H1 (cell line): ENCODE measurements at regions not wholly inside any gene's neighbourhood (a gene's known extent, or its start where the extent isn't known, plus 50 kb on each side); places are given as distances from the start of the nearest gene placed in this dataset.

ENCODE experiments used
- CTCF ChIA-PET: fragments of 300-600 bp; sonication (Branson Sonifier 250); formaldehyde crosslinking; loops from one replicate; lab custom pipeline; 2021; ENCODE audit not compliant: partially characterized antibody; lab: Charles Lee
- POLR2A ChIA-PET: fragments of 300-600 bp; sonication (Branson Sonifier 250); formaldehyde crosslinking; loops from one replicate; lab custom pipeline; 2021; ENCODE audit warnings: inconsistent platforms; ENCODE audit not compliant: partially characterized antibody; lab: Charles Lee
- DNase-seq, 2 experiments: peaks; one replicate each; pipeline versions ENCODE4 v3.0.0 to v3.0.0-alpha.2; 2010 to 2022; ENCODE audit warnings: low spot score in 2 of 2, low read depth in 1 of 2, mixed read lengths in 1 of 2
- FAIRE-seq: peaks from 2 replicates; lab custom pipeline; 2011; peaks lifted over from hg19 to GRCh38; lab: Jason Lieb, UNC
- H2AFZ ChIP-seq: 2 replicates; pipeline ENCODE4 v1.8.1; 2012; ENCODE audit warnings: low read length, inconsistent platforms
- H2AK5ac ChIP-seq: 2 replicates; pipeline ENCODE4 v1.6.1; 2013; ENCODE audit warnings: low read depth, low read length
- H2BK120ac ChIP-seq: replicated peaks from 2 replicates; pipeline ENCODE3; 2013; ENCODE audit warnings: low read depth, low read length, inconsistent platforms
- H2BK12ac ChIP-seq: 2 replicates; pipeline ENCODE4 v1.6.1; 2013; ENCODE audit warnings: low read depth, low read length
- H2BK15ac ChIP-seq: 2 replicates; pipeline ENCODE4 v1.6.1; 2013; ENCODE audit warnings: low read length
- H2BK20ac ChIP-seq: 2 replicates; pipeline ENCODE4 v1.6.1; 2013; ENCODE audit warnings: low read length
- H2BK5ac ChIP-seq: 2 replicates; pipeline ENCODE4 v1.6.1; 2013; ENCODE audit warnings: low read depth, low read length
- H3K14ac ChIP-seq: 2 replicates; pipeline ENCODE4 v1.6.1; 2013; ENCODE audit warnings: inconsistent platforms; ENCODE audit not compliant: insufficient read length
- H3K18ac ChIP-seq: 2 replicates; pipeline ENCODE4 v1.6.1; 2013; ENCODE audit warnings: low read length; ENCODE audit errors: extremely low read depth
- H3K23ac ChIP-seq: 2 replicates; pipeline ENCODE4 v1.6.1; 2013; ENCODE audit warnings: inconsistent platforms; ENCODE audit not compliant: insufficient read length
- H3K23me2 ChIP-seq: 2 replicates; pipeline ENCODE4 v1.6.1; 2013; ENCODE audit warnings: low read depth, low read length
- H3K27ac ChIP-seq: 2 replicates; pipeline ENCODE4 v1.6.1; 2011; ENCODE audit warnings: low read depth, low read length, inconsistent platforms
- H3K27me3 ChIP-seq, 4 experiments: replicated peaks in 1 of 4; 1 replicate in 1 of 4; 2 replicates in 3 of 4; pipeline versions ENCODE4 v1.6.1 to v1.8.1; 2011 to 2013; ENCODE audit warnings: low read length in 3 of 4, mild to moderate bottlenecking in 3 of 4, inconsistent platforms in 2 of 4, mixed read lengths in 2 of 4, moderate library complexity in 1 of 4; ENCODE audit not compliant: control insufficient read depth in 3 of 4, insufficient read depth in 3 of 4; ENCODE audit errors: extremely low read depth in 1 of 4
- H3K36me3 ChIP-seq, 4 experiments: 2 replicates each; pipeline versions ENCODE4 v1.6.1 to v1.8.1; 2011 to 2013; ENCODE audit warnings: mild to moderate bottlenecking in 4 of 4, low read length in 3 of 4, moderate library complexity in 2 of 4, control low read depth in 1 of 4, inconsistent platforms in 1 of 4; ENCODE audit not compliant: insufficient read depth in 4 of 4, control insufficient read depth in 2 of 4
- H3K4ac ChIP-seq: replicated peaks from 2 replicates; pipeline ENCODE3; 2013; ENCODE audit warnings: low read length, low read depth, mixed read lengths, inconsistent platforms; ENCODE audit not compliant: insufficient read length
- H3K4me1 ChIP-seq, 4 experiments: replicated peaks in 1 of 4; 1 replicate in 1 of 4; 2 replicates in 3 of 4; pipeline versions ENCODE4 v1.6.1 to v1.8.1; 2011 to 2013; ENCODE audit warnings: low read length in 3 of 4, inconsistent platforms in 2 of 4, mixed read lengths in 1 of 4; ENCODE audit not compliant: insufficient read depth in 4 of 4, control insufficient read depth in 3 of 4
- H3K4me2 ChIP-seq, 2 experiments: 2 replicates each; pipeline versions ENCODE4 v1.6.1 to v1.8.1; 2011 to 2013; ENCODE audit warnings: low read depth in 2 of 2, low read length in 2 of 2, control low read depth in 1 of 2, inconsistent platforms in 1 of 2, mild to moderate bottlenecking in 1 of 2; ENCODE audit not compliant: insufficient read depth in 1 of 2
- H3K4me3 ChIP-seq, 4 experiments: fragments of 200-600, 300-600 bp in 1 of 4; sonication (generic), shearing (Covaris generic), sonication (Bioruptor Twin) in 1 of 4; 2 replicates each; pipeline versions ENCODE4 v1.5.1 to v1.8.1; 2011 to 2016; ENCODE audit warnings: low read length in 4 of 4, low read depth in 3 of 4, control low read depth in 2 of 4, inconsistent platforms in 2 of 4, mild to moderate bottlenecking in 2 of 4, mixed read lengths in 1 of 4, moderate library complexity in 1 of 4; ENCODE audit not compliant: insufficient read depth in 2 of 4; ENCODE audit errors: extremely low read depth in 1 of 4
- H3K56ac ChIP-seq: replicated peaks from 2 replicates; pipeline ENCODE3; 2013; ENCODE audit warnings: low read depth, mild to moderate bottlenecking, mixed read lengths, low read length, inconsistent platforms; ENCODE audit not compliant: insufficient read length
- H3K79me1 ChIP-seq: 2 replicates; pipeline ENCODE4 v1.6.1; 2013; ENCODE audit warnings: low read depth, low read length, control low read depth
- H3K79me2 ChIP-seq, 2 experiments: 2 replicates each; pipeline versions ENCODE4 v1.6.1 to v1.8.1; 2012 to 2013; ENCODE audit warnings: low read length in 2 of 2, mild to moderate bottlenecking in 2 of 2, inconsistent platforms in 1 of 2; ENCODE audit not compliant: insufficient read depth in 2 of 2, control insufficient read depth in 1 of 2
- H3K9ac ChIP-seq, 4 experiments: replicated peaks in 1 of 4; 1 replicate in 1 of 4; 2 replicates in 3 of 4; pipeline versions ENCODE4 v1.6.1 to v1.8.1; 2011 to 2013; ENCODE audit warnings: low read depth in 3 of 4, low read length in 3 of 4, control low read depth in 2 of 4, mild to moderate bottlenecking in 2 of 4, moderate library complexity in 2 of 4, inconsistent platforms in 1 of 4; ENCODE audit errors: extremely low read depth in 1 of 4
- H3K9me3 ChIP-seq, 2 experiments: 2 replicates each; pipeline versions ENCODE4 v1.6.1 to v1.8.1; 2012 to 2013; ENCODE audit warnings: mild to moderate bottlenecking in 2 of 2, moderate library complexity in 2 of 2, control low read depth in 1 of 2, inconsistent platforms in 1 of 2, low read depth in 1 of 2, low read length in 1 of 2, mixed read lengths in 1 of 2; ENCODE audit not compliant: insufficient read depth in 2 of 2
- H4K20me1 ChIP-seq, 2 experiments: replicated peaks in 1 of 2; 2 replicates each; pipeline versions ENCODE3 to v1.8.1; 2011 to 2013; ENCODE audit warnings: inconsistent platforms in 2 of 2, low read length in 2 of 2, mild to moderate bottlenecking in 1 of 2; ENCODE audit not compliant: insufficient read depth in 2 of 2, control insufficient read depth in 1 of 2
- H4K5ac ChIP-seq: 2 replicates; pipeline ENCODE4 v1.6.1; 2013; ENCODE audit warnings: low read length, low read depth, mixed read lengths, inconsistent platforms; ENCODE audit not compliant: insufficient read length
- H4K8ac ChIP-seq: 2 replicates; pipeline ENCODE4 v1.8.0; 2013; ENCODE audit warnings: mild to moderate bottlenecking, moderate library complexity, low read length, inconsistent platforms; ENCODE audit not compliant: insufficient read depth; ENCODE audit errors: extremely low read depth
- H4K91ac ChIP-seq: replicated peaks from 2 replicates; pipeline ENCODE3; 2013; ENCODE audit warnings: low read length, mixed read lengths, inconsistent platforms; ENCODE audit not compliant: insufficient read length
- CREB1 ChIP-seq: IDR thresholded peaks from 2 replicates; pipeline ENCODE4 v1.6.1; 2012; ENCODE audit warnings: inconsistent platforms
- KDM1A ChIP-seq: fragments of 200-600, 300-600 bp; sonication (generic); IDR thresholded peaks from 2 replicates; pipeline ENCODE4 v1.7.1; 2016; ENCODE audit warnings: mild to moderate bottlenecking, low read length, borderline replicate concordance
- MAFK ChIP-seq: IDR thresholded peaks from 2 replicates; pipeline ENCODE4 v1.6.1; 2012; ENCODE audit warnings: low read depth, mild to moderate bottlenecking, improper control_type of control experiment, low read length
- NRF1 ChIP-seq: IDR thresholded peaks from 2 replicates; pipeline ENCODE4 v1.6.1; 2011; ENCODE audit warnings: mild to moderate bottlenecking, low read depth, low read length, improper control_type of control experiment
- RAD21 ChIP-seq, 2 experiments: IDR thresholded peaks in 1 of 2; conservative IDR thresholded peaks in 1 of 2; 2 replicates each; pipeline ENCODE4 v1.6.1; 2011; ENCODE audit warnings: low read depth in 2 of 2, low read length in 2 of 2, improper control_type of control experiment in 1 of 2, inconsistent platforms in 1 of 2, mild to moderate bottlenecking in 1 of 2, moderate library complexity in 1 of 2
- TBP ChIP-seq: IDR thresholded peaks from 2 replicates; pipeline ENCODE4 v1.6.1; 2011; ENCODE audit warnings: low read depth, low read length, improper control_type of control experiment
- WGBS, 2 experiments: shearing (Covaris generic) in 1 of 2; methylation state at CpG; one replicate each; pipeline versions ENCODE4 v1.1.6 to v1.1.7; 2013 to 2015; ENCODE audit warnings: low lambda C conversion rate in 2 of 2, mixed read lengths in 2 of 2, inconsistent platforms in 1 of 2, low coverage in 1 of 2, missing lambda C conversion rate in 1 of 2; ENCODE audit not compliant: insufficient replicate concordance in 2 of 2, insufficient coverage in 1 of 2, insufficient read length in 1 of 2; ENCODE audit errors: extremely low coverage in 1 of 2, missing lambda C conversion rate in 1 of 2; 5-methylcytosine and 5-hydroxymethylcytosine counted together
- TF ChIP-seq, protein P1 (sequence below), 3 experiments: IDR thresholded peaks; 1 replicate in 2 of 3; 2 replicates in 1 of 3; pipeline versions ENCODE4 v1.5.1 to v1.6.1; 2011; ENCODE audit warnings: low read length in 3 of 3, mild to moderate bottlenecking in 3 of 3, inconsistent platforms in 2 of 3, low read depth in 1 of 3, moderate library complexity in 1 of 3; ENCODE audit not compliant: insufficient read depth in 1 of 3; ENCODE audit errors: control extremely low read depth in 1 of 3

DNA sequence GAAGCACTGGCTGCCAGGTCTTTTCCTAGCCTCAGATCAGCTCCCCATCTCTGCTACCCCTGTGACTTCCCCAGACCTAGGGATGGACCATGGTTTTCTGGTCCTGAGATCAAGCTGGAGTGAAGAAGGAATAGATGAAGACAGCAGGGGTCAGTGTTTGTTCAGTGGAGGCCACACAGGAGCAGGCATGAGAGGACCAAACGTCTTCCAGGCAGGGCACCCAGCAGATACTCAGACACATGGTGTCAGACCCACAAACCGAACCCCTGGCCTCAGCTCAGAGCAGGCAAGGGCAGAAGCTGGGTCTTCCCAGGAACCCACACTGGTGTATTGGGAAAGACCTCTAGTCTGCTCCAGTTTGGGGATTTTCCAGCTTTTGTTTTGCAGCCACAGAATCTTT is 189.7 kb downstream of the IRX5 start:
- Histone ChIP-seq H2AK5ac (no peak overlapping the region), H3K18ac (no peak overlapping the region), H2BK120ac (no peak overlapping the region), H3K9me3 (no peaks in the 10 kb centered on the region), H3K27ac (no peak overlapping the region), H3K56ac (no peak overlapping the region), H3K23me2 (no peaks in the 10 kb centered on the region), H3K79me2 (no peaks in the 10 kb centered on the region), H3K27me3 (no peaks in the 10 kb centered on the region), H3K79me1 (no peaks in the 10 kb centered on the region), H3K9ac (no peak overlapping the region), H3K23ac (no peak overlapping the region), H3K4me2 (no peak overlapping the region), H3K36me3 (no peaks in the 10 kb centered on the region), H2BK15ac (no peak overlapping the region), H4K91ac (no peak overlapping the region), H4K8ac (no peak overlapping the region), H3K14ac (no peak overlapping the region), H2AFZ (no peak overlapping the region), H3K4me1 (no peaks in the 10 kb centered on the region), H4K5ac (no peak overlapping the region), H3K4me3 (no peak overlapping the region), H4K20me1 (no peaks in the 10 kb centered on the region), H2BK12ac (no peak overlapping the region), H3K4ac (no peak overlapping the region), H2BK5ac (no peak overlapping the region), H2BK20ac (no peak overlapping the region)
- FAIRE-seq (no peak), DNase-seq (no peak)
- ChIA-PET CTCF (interaction anchor here (0.6 to 5.6 kb wide), 10 partner anchors 9 to 191 kb away, joined by 3 to 30 read pairs (median 3); no protein-coding TSS in a partner anchor), POLR2A (interaction anchor here (1.2 kb wide), 1 partner anchor 14 kb away, joined by 3 read pairs; no protein-coding TSS in a partner anchor)
- 77% methylated on average over 2 of the region's 2 CpGs; no CpG with 5 or more reads in 1 of the 2 experiments for WGBS, 2 experiments
- TF ChIP-seq, protein P1, sequence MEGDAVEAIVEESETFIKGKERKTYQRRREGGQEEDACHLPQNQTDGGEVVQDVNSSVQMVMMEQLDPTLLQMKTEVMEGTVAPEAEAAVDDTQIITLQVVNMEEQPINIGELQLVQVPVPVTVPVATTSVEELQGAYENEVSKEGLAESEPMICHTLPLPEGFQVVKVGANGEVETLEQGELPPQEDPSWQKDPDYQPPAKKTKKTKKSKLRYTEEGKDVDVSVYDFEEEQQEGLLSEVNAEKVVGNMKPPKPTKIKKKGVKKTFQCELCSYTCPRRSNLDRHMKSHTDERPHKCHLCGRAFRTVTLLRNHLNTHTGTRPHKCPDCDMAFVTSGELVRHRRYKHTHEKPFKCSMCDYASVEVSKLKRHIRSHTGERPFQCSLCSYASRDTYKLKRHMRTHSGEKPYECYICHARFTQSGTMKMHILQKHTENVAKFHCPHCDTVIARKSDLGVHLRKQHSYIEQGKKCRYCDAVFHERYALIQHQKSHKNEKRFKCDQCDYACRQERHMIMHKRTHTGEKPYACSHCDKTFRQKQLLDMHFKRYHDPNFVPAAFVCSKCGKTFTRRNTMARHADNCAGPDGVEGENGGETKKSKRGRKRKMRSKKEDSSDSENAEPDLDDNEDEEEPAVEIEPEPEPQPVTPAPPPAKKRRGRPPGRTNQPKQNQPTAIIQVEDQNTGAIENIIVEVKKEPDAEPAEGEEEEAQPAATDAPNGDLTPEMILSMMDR (IDR thresholded peaks at IDR 0.05; ENCODE audit: control extremely low read depth in 1 of 3, insufficient read depth in 1 of 3, low read depth in 1 of 3, low read length in 3 of 3), result peak in 2 of 3 experiments; percentile 37 to 41; a peak in 3 of 4 replicates
- TF ChIP-seq NRF1 (no peak), KDM1A (no peak), MAFK (no peak), RAD21 (IDR thresholded peaks at IDR 0.05 in 1 of 2, conservative IDR thresholded peaks at IDR 0.05 in 1 of 2; ENCODE audit: low read depth in 2 of 2, low read length in 2 of 2) (peak; percentile 66 to 73), TBP (no peak), CREB1 (no peak)
